ENCODE measurements at regions not wholly inside any gene's neighbourhood (a gene's known extent, or its start where the extent isn't known, plus 50 kb on each side); places are given as distances from the start of the nearest gene placed in this dataset.

DNA sequence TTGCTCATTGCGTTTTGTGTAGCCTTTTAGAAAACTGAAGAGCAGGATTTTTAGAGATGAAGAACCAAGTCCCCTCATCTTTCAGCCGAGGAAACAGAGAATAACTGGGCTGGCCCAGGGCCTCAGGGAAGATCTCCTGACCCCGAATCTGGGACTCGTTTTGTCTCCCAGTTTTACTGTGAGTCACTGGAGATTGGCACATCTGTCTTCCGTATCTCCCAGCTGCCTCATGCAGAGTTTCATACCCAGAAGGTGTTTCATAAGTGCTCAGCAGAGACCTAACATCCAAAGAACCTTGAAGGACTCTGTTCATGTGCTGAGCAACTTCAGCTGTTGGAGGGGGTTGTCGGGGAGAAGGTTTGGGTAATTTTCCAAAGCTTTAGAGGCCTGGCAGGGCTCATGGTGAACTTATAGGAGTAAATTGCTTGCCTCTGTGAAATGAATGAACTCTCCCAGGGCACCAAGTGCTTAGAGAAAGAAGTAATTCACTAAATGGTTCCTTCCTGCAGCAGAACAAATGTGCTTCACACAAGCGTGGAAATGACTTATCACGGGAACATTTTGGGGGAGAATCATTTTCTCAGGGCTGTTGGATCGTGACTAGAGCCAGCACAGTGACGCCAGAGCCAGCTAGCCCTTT is 121.4 kb downstream of the FAM43A start:
- no peak overlapping the region for H3K4me3 Mint-ChIP-seq

DNA sequence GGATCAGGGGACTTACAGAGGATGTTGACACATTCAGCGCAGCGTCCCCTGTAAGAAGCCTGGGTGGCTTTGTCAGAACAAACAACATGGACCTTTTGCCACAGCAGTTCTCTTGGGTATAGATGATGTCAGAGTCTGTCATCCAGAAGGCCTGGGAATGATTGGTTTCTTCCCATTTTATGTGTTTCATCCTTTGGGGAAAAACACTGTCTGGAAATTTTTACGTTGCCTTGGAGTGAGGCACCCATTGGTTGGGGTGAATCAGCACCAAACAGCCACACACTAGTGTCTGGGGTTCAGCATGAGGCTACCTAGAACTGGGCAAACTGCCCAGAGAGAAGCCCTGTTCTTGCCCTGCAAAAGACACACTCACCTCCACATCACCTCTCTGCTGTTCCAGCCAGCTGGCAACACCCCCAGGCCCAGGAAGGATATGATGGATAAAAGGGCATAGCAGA is 123.0 kb downstream of the FAM43A start:
- Mint-ChIP-seq H3K9me3 (no peaks in the 10 kb centered on the region), H3K36me3 (ENCODE audit: low read depth) (no peaks in the 10 kb centered on the region), H3K4me3 (no peak overlapping the region), H3K27ac (no peak overlapping the region), H3K4me1 (ENCODE audit: low read depth) (peaks cover 3% of the 10 kb centered on the region), H3K27me3 (peaks cover 10% of the 10 kb centered on the region)

More for the DNA sequence above, 121.4 kb downstream of the FAM43A start:
- no peaks in the 10 kb centered on the region for H3K9me3 Mint-ChIP-seq
- peaks cover 10% of the 10 kb centered on the region for H3K27me3 Mint-ChIP-seq
- no peak overlapping the region for H3K27ac Mint-ChIP-seq
- peaks cover 3% of the 10 kb centered on the region for H3K4me1 Mint-ChIP-seq (ENCODE audit: low read depth)
- no peaks in the 10 kb centered on the region for H3K36me3 Mint-ChIP-seq (ENCODE audit: low read depth)

DNA sequence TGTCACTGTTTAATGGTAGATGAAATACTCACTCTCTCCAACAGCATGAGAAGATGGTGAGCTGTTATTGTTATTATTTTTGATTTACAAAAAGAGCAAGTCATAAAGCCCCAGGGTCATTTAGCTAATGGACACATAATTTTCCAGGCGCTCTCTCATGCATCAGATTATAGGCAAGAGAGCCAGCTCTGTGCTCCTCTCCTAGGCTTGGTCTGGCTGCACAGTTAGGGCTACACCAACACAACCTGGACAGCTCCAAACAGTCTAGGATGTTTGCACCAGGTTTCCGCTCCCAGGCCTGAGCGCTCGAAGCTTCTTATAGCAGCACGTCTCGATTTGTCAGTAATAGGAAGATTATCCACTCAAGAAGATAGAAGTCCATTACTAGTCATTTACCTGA is 123.7 kb downstream of the FAM43A start:
- H3K27me3 Mint-ChIP-seq = peaks cover 10% of the 10 kb centered on the region
- H3K36me3 Mint-ChIP-seq (ENCODE audit: low read depth) = no peaks in the 10 kb centered on the region
- H3K4me3 Mint-ChIP-seq = no peak overlapping the region
- H3K4me1 Mint-ChIP-seq (ENCODE audit: low read depth) = peaks cover 3% of the 10 kb centered on the region
- no peaks in the 10 kb centered on the region for H3K9me3 Mint-ChIP-seq
- H3K27ac Mint-ChIP-seq = no peak overlapping the region

DNA sequence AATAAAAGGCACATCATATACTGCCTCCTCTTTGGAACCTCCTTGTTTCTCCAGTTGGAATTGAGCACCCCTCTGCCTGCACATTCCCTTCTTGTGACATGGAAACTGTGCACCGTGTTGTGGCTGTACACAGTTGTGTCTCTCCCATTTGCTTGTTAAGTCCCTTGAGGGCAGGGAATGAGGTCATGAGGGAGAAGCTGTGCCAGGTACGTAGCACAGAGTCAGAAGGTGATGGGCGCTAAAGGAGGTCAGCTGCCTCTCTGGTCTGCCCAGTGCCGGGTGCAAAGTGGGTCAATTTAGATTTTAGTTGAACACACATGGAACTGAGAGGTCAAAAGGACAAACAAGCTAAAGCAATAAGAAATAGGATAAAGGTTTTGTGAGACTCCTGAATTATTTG is 124.4 kb downstream of the FAM43A start:
- no peaks in the 10 kb centered on the region for H3K36me3 Mint-ChIP-seq (ENCODE audit: low read depth)
- no peak overlapping the region for H3K27ac Mint-ChIP-seq
- H3K4me1 Mint-ChIP-seq (ENCODE audit: low read depth) = peaks cover 3% of the 10 kb centered on the region
- no peaks in the 10 kb centered on the region for H3K9me3 Mint-ChIP-seq
- no peak overlapping the region for H3K4me3 Mint-ChIP-seq
- peaks cover 8% of the 10 kb centered on the region for H3K27me3 Mint-ChIP-seq

DNA sequence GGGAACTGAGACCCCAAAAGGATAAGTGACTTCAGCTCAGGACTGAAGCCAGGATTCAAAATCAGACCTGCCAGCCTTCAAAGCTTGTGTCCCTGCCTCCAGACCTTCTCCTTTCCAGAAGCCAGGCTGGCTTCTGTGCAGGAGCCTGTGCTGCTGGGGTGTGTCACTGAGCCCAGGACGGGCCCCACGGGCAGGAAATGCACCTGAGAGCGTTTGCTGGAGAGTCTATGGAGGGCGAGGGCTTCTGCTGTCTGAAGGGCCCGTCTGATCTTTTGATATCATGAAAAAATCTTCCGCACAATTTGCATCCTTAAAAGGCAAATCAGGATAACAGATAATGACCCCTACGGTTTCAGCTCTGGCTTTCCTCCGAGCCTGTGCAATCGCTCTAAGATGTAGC is 125.4 kb downstream of the FAM43A start:
- no peak overlapping the region for H3K4me3 Mint-ChIP-seq
- peaks cover 7% of the 10 kb centered on the region for H3K27me3 Mint-ChIP-seq

DNA sequence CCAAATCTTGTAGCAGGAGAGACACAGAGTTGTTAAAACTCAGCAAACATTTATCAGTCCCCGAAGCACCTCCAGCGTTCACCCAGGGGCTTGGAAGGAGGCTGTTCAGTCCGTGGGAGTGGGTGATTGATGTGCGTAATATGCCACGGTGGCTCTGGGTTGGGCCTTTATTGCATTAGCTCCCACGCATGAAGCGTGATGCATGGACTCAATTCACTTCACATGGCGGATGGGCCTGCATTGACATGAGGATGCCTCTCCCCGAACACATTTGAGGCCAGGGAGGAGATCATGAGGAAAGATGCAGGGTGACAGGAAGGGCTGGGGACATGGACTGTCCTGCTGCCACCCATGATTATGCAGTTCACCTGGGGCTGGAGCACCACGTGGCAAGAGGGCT is 126.5 kb downstream of the FAM43A start:
- H3K27ac Mint-ChIP-seq = no peak overlapping the region
- H3K9me3 Mint-ChIP-seq = no peaks in the 10 kb centered on the region
- no peaks in the 10 kb centered on the region for H3K36me3 Mint-ChIP-seq (ENCODE audit: low read depth)
- no peak overlapping the region for H3K4me3 Mint-ChIP-seq
- H3K4me1 Mint-ChIP-seq (ENCODE audit: low read depth) = peaks cover 3% of the 10 kb centered on the region
- H3K27me3 Mint-ChIP-seq = peaks cover 7% of the 10 kb centered on the region

More for the DNA sequence above, 125.4 kb downstream of the FAM43A start:
- no peaks in the 10 kb centered on the region for H3K9me3 Mint-ChIP-seq
- H3K36me3 Mint-ChIP-seq (ENCODE audit: low read depth) = no peaks in the 10 kb centered on the region
- no peak overlapping the region for H3K27ac Mint-ChIP-seq
- H3K4me1 Mint-ChIP-seq (ENCODE audit: low read depth) = peaks cover 3% of the 10 kb centered on the region

DNA sequence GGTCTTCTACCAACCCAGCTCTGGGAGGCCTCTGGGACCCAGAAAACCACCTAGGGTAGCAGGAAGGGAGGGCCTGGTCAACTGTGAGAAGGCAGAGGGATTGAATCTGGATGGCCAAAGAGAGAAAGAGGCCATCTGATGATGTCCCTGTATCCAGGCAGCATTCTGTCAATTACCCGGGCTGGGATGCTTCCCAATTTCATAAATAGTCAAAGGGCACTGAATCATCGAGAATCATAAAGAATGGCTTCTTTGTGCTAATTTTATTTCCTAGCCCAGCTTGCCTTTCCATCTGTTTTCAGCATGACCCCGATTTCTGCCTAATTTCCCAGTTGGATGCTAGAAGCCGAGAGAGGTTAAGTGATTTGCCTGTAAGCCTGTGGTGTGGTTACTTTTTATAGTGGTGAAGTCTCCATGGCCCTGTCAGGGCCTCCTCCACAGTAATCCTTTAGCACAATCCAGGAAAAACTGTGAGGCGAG is 129.2 kb downstream of the FAM43A start:
- Mint-ChIP-seq H3K27me3 (peaks cover 7% of the 10 kb centered on the region), H3K4me1 (ENCODE audit: low read depth) (peaks cover 3% of the 10 kb centered on the region), H3K9me3 (no peaks in the 10 kb centered on the region), H3K36me3 (ENCODE audit: low read depth) (no peaks in the 10 kb centered on the region), H3K4me3 (no peak overlapping the region), H3K27ac (no peak overlapping the region)

DNA sequence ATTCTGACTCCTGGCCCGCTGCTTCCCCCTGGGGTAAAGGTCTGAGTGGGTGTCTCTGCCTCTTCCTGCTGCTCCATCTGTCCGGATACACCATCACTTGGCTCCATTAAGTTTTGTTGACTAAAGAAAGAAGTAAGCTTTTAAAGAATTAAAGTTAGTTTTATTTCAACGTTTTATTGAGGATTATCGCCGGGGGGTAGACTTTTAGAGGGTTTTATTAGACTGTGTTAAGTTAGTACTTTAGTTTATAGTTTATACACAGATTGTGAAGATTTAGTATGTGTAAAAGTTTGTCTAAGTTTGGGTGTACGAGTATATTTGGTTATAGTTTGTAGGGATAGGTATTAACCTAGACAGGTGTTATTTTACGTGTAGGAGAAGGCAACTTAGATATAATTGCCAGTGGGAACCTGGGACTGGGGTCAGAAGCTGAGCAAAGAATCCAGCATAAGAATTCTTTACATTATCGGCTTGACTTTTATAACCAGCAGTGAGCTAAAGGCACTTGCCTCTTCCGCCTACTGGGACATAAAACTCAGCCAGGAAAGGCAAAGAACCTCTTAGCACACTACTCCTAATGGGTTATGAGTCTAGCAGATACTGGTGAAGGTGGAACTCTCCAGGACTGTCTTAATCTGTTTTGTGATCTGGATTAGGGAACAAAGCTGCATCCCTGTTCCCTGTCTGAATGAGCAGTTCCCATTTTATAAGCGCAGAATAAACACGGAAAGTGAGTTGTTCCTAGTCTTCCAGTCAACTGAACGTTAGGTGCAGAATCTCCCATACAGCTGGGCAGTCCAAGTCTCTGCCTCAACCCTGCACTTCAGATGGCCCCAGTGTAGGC is 131.3 kb downstream of the FAM43A start:
- no peak overlapping the region for H3K27ac Mint-ChIP-seq
- H3K4me1 Mint-ChIP-seq (ENCODE audit: low read depth) = no peaks in the 10 kb centered on the region
- no peaks in the 10 kb centered on the region for H3K9me3 Mint-ChIP-seq
- H3K4me3 Mint-ChIP-seq = no peak overlapping the region
- peaks cover 4% of the 10 kb centered on the region for H3K27me3 Mint-ChIP-seq
- no peaks in the 10 kb centered on the region for H3K36me3 Mint-ChIP-seq (ENCODE audit: low read depth)

DNA sequence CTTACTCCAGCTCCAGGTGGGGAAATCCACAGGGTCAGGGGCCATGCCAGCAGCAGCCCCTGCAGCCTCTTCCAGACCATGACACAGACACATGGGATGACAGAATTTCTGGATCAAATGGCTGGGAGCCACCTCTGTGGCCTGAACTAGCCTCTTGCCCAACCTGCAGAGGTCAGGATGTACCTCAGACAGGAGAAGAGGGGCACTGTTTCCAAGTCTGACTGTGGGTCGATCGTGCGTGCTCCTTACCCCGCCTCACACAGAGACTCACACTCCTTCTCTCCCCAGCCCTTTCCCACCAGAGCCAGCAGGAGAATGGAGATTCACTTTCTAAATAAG is 131.9 kb downstream of the FAM43A start:
- H3K27me3 Mint-ChIP-seq = peaks cover 4% of the 10 kb centered on the region

DNA sequence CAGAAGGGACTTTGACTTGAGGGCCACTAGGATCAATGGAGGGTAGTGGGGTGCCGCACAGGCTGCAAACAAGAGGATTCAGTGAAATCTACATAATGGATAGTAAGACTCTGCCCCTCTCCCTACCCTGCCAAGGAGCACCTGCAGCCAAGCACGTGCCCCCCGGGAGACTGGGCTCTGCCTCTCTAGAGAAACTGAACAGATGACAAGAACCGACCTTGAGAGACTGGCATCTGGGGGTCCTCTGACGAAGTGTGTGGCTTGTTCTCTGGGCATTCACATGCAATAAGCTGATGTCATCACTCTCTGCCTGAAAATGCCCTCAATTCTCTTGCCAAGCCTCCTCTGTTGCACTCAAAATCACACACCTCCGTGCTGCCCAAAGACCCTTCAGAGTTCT is 132.3 kb downstream of the FAM43A start:
- Mint-ChIP-seq H3K27ac (no peak overlapping the region), H3K4me1 (ENCODE audit: low read depth) (no peaks in the 10 kb centered on the region), H3K9me3 (no peaks in the 10 kb centered on the region), H3K27me3 (peaks cover 4% of the 10 kb centered on the region), H3K36me3 (ENCODE audit: low read depth) (no peaks in the 10 kb centered on the region), H3K4me3 (no peak overlapping the region)

More for the DNA sequence above, 131.9 kb downstream of the FAM43A start:
- Mint-ChIP-seq H3K4me1 (ENCODE audit: low read depth) (no peaks in the 10 kb centered on the region), H3K9me3 (no peaks in the 10 kb centered on the region), H3K4me3 (no peak overlapping the region), H3K36me3 (ENCODE audit: low read depth) (no peaks in the 10 kb centered on the region), H3K27ac (no peak overlapping the region)

DNA sequence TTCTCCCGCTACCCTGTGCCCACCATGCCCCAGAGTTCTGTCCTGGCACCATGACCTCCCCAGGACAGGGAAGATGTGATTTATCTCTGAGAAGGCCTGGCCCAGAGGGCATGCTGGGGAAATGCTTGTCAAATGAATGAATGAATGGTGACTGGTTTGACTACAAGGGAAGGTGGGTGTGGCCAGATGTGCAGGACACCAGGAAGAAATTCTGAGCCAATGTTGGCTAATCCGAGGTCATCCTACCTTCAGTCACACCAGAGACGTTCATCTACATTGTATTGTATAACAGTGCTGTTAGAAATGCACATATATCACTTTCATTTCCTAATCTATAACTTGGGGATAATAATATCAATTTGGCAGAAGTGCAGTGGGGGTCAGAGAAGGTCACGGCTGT is 138.4 kb downstream of the FAM43A start:
- H3K36me3 Mint-ChIP-seq (ENCODE audit: low read depth) = no peaks in the 10 kb centered on the region
- no peak overlapping the region for H3K27ac Mint-ChIP-seq
- no peaks in the 10 kb centered on the region for H3K4me1 Mint-ChIP-seq (ENCODE audit: low read depth)
- H3K27me3 Mint-ChIP-seq = no peaks in the 10 kb centered on the region
- no peaks in the 10 kb centered on the region for H3K9me3 Mint-ChIP-seq
- H3K4me3 Mint-ChIP-seq = no peak overlapping the region

DNA sequence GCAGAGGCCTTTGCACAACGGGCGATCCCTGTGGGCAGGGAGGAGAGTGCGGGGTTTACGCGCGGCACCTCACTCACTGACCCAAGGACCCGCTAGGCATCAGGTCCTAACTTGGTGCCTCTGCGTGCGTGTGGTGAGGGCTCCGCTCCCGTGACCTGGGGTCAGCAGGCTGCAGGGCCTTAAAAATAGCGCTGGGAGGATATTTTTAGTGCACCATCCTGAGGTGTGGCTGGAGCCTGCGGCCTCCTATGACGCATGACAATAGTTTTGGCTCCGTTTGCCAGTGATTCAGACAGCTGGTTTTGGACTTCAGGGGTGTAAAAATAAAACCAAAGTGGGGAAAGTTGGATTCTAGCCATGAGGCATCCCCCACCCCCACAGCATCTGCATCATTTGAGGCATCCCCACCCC is 139.0 kb downstream of the FAM43A start:
- H3K27me3 Mint-ChIP-seq = no peaks in the 10 kb centered on the region
- H3K4me1 Mint-ChIP-seq (ENCODE audit: low read depth) = no peaks in the 10 kb centered on the region
- no peak overlapping the region for H3K27ac Mint-ChIP-seq
- no peak overlapping the region for H3K4me3 Mint-ChIP-seq
- no peaks in the 10 kb centered on the region for H3K9me3 Mint-ChIP-seq
- no peaks in the 10 kb centered on the region for H3K36me3 Mint-ChIP-seq (ENCODE audit: low read depth)

DNA sequence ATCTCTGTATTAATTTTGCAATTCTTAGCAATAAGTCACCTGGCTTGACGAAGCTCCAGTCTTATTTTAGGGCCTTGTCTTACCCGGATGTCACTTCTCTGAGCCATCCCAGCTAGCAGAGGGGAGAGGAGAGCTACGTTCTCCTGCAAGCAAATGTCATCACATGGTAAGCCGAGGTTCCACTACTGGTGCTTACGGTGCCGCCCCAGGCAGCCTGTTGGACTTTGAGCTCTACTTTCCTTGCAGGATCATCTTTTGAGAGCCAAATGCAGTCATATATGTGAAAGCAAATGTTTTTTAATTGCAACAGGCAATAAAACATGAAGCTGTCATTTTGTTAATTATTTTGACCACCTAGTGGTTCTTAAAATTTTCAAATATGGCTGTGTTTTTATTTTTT is 140.9 kb downstream of the FAM43A start:
- Mint-ChIP-seq H3K36me3 (ENCODE audit: low read depth) (no peaks in the 10 kb centered on the region), H3K9me3 (no peaks in the 10 kb centered on the region), H3K4me1 (ENCODE audit: low read depth) (no peaks in the 10 kb centered on the region), H3K4me3 (no peak overlapping the region), H3K27ac (no peak overlapping the region), H3K27me3 (no peaks in the 10 kb centered on the region)

DNA sequence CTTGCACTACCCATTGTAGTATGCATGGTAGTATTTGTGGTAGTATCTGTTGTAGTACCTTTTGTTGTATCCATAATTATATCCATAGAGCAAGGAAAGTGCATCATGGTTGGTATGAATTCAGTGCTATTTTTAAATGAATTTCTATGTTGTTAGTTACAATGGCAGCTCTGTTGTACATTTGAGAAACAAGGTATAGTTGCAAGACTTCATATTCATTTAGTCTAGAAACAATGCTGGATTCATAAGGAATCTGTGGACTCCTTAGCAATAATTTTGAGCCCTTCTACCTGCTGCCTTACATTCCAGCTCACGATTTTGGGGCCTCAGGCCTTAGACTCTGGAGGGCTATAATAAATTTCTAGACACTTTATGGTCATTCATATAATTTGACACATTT is 141.8 kb downstream of the FAM43A start:
- Mint-ChIP-seq H3K9me3 (no peaks in the 10 kb centered on the region), H3K4me3 (no peak overlapping the region), H3K27ac (no peak overlapping the region), H3K27me3 (peaks cover 2% of the 10 kb centered on the region), H3K36me3 (ENCODE audit: low read depth) (no peaks in the 10 kb centered on the region), H3K4me1 (ENCODE audit: low read depth) (no peaks in the 10 kb centered on the region)

DNA sequence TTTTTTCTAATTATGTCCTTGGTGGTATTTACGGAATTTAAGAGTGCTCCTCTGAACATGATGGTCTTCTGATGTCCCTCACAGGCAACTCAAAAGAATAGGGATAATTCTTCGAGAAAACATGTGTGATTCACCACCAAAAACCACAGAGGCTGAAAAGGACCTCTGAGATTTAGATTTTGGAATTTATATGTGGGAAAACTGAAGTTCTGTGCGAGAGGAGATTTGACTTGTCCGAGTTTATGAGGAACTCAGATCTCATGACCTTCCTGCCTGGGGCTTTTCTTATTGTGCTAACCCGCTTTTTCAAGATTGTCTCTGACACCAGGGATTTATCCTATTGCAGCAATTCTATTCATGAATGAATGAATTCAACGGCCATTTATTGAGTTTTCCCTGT is 142.4 kb downstream of the FAM43A start:
- no peak overlapping the region for H3K27ac Mint-ChIP-seq
- H3K36me3 Mint-ChIP-seq (ENCODE audit: low read depth) = no peaks in the 10 kb centered on the region
- H3K9me3 Mint-ChIP-seq = no peaks in the 10 kb centered on the region
- peaks cover 3% of the 10 kb centered on the region for H3K27me3 Mint-ChIP-seq
- no peak overlapping the region for H3K4me3 Mint-ChIP-seq
- H3K4me1 Mint-ChIP-seq (ENCODE audit: low read depth) = no peaks in the 10 kb centered on the region
